LHCN-M2 (cell line): ENCODE measurements at regions not wholly inside any gene's neighbourhood (a gene's known extent, or its start where the extent isn't known, plus 50 kb on each side); places are given as distances from the start of the nearest gene placed in this dataset.

Experiments
- DNase-seq: peaks from one replicate; pipeline ENCODE4 v3.0.0-alpha.2; 2012; ENCODE audit warnings: low read depth

DNA sequence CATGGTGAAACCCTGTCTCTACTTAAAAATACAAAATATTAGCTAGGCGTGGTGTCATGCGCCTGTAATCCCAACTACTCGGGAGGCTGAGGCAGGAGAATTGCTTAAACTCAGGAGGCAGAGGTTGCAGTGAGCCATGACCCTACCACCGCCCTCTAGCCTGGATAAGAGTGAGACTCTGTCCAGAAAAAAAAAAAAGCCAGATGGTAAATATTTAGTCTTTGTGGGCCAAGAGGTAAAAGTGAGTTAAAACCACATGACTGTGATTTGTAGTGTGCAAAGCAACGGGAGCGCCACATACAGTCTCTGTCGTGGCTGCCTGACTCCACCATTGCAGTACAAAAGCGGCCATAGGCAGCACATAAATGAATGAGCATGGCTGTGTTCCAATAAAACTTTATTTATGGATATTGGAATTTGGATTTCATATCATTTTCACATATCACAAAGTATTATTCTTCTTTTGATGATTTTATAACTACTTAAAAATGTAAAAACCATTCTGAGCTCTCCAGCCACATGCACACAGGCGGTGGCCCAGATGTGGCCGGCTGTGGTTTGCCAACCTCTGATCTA is 51.8 kb upstream of the CASZ1 start:
- DNase-seq: no peak

- DNase-seq: no peak
Observed at GRCh38 chr1:10850026-10850425, 53.6 kb upstream of the CASZ1 start.

DNA sequence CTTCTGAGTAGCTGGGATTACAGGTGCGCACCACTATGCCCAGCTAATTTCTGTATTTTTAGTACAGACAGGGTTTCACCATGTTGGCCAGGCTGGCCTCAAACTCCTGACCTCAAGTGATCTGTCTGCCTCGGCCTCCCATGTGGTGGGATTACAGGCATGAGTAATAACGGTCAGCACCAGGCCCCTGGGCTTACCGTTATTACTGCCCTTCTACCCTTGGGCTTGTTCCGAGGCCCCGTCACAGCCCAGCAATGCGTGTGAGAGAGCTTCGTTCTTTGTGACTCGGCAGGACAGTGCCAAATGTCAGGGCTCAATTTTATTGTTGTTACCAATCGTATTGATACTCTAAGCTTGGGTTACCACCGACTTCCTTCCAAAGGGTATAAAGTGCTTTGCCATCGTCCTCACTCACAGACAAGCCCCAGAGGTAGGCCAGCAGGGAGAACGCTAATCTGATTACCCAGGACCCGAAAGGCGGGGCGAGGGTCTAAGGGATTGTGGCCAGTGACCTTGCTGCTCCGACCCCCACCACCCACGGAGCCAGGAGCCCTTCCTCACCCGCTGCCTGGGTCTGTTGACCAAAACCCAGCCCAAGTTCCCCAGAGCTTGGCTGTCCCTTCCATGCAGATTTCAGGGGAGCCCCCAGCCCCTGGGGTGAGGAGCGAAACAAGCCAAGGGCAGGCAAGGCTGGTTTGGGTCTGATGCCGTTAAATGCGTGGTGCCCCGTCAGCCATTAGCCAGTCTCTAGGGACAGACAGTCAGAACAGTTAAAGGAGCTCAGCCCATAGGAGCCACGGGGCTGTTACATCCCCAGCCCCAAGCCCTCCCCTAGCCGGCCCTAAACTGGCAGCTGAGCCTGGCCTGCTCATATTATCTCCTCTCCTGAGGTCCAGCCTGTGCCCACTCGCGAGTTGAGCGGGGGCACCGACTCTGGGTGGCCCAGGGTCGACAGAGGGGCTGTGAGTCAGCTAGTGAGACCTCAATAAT is 54.9 kb upstream of the CASZ1 start:
- no peak for DNase-seq

DNA sequence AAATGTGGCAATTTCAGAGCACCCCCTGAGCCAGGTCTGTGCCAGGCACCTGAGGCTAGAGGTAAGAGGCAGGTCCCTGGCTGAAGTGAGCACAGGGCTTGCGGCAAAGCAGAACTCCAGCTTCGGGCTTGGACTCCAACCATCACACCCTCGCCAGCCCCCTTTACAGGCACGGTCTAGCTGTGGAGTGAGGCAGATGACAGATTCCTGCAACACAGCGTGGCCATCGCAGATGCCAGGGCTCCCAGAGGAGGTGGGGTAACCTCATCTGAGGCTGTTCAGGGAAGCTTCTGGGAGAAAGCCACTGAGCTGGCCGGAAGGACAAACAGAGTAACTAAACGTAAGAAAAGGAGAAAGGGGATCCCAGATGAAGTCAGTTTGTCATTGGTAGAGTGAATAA is 55.6 kb upstream of the CASZ1 start:
- no peak for DNase-seq

DNA sequence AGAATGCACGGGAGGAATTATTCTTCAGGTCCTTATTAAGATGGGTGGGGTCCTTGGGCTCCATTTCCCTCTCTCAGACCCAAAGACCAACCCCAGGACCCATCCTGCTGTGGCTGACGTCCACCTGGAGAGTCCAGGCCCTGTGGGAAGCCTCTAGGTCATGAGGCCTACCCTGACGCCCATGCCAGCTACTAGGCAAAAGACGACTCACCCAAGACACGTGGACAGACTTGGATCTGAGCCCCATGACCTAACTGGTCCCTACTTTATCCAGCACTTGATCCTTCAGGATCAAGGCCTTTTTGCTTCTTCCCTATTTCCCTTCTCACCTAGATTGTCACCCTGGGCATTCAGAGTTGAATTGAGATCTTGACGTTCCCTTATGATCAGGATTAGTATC is 56.0 kb upstream of the CASZ1 start:
- DNase-seq: no peak

DNA sequence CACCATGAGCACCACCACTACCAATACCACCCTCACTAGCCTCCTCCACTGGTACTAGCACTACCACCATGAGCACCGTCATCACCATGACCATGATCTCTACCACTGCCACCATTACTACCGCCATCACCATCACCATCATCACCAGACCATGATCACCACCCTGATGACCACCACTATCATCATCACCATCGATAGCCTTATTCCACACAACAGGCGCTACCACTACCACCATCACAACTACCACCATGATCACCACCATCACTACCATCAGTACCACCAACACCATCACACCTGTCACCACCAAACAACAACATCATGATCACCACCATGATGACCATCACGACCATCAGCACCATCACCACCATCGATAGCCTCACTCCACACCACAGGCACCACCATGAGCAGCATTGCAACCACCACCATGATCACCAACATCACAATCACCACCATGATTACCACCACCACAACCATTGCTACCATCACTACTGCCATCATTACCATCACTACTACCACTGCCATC is 56.6 kb upstream of the CASZ1 start:
- DNase-seq: no peak

DNA sequence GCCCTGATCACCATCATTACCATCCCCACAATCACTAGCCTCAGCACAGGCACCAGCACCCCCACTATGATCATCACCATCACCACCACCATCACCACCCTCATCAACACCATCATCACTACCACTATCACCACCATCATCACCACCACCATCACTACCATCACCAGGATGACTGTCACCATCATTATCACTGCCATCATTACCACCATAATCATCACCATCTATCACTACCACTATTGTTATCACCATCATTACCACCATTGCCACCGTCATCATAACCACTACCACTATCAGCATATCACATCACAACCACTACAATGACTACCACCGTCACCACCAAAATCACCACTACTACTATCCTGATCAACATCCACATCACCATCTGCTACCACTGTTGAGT is 57.3 kb upstream of the CASZ1 start:
- DNase-seq: no peak

DNA sequence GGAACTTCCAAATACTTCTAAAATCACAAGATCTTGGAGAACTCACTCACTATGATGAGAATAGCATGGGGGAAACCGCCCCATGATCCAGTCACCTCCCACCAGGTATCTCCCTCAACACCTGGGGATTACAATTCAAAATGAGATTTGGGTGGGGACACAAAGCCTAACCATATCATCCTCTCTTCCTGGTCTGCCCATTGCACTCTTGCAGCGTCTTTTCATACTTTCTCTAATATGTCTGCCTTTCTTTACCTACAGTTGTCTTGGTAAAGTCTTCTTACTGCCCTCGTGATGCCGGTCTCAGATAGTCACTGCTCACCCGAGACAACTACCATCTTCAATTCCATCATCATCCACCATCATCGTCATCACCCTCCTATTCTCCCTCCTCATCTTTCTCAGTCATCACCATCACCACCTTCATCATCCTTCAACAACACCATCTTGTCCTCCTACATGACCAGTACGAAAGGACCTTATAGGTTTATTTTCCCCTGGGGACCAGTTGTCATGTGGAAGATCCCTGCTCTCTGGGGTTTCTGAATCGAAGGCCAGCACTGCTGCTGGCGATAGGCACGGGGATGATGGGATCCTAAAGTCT is 58.5 kb upstream of the CASZ1 start:
- no peak for DNase-seq

DNA sequence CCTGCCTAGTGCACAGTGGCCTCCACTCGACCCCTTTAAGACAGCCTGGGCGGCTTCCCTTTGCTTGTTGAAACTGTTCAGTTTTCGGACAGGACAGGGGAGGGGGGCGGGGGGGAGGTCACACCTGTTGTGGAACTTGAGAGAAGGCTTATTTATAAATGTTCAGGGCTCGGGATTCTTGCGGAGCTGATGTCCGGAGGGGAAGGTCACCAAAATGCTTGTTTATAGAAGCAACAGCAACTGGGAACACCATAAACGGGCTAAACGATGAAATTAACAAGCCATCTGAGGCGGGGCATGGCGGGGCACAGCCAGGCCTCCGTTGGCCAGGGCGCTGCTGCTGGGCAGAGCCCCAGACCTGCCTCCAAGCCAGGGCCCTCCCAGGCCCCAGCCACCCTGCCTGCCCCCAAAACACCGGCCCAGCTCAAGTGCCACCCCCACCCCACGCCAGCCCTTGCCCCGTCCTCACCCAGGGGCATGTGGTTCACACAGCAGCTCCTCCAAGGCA is 59.8 kb upstream of the CASZ1 start:
- DNase-seq: peak; percentile 26

DNA sequence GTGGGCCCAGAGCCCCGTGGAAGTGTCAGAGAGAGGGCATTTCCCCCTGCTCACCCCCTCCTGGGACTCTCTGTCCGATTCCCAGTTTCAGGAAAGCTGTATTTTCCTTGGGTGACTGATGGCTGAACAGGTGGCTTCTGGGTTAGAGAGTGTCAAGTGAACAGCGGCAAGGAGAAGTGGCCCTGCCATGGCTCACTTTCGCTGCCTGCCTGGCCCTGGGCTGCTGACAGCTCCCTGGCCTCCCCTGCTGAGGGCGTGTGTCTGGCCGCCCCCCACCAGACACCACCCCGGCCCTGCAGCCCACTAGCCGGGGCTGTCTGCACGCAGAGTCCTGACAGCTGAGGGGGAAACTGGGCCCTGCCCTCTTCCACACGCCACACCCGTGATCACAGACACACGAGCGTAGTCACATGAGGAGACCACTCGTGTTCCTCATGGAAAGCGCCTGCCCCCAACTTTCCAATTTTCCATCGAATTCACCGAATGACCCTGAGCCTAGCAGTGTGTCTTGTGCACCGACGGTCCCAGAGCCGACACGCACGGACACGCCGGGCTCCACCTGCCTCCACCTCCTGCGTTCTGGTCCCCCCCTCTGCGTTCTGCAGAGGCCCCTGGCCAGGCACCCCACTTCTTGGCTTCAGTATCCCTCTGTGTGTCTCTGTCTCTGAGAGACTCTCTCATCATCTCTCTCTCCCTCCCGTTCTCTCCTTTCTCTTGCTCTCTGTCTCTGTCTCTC is 60.6 kb upstream of the CASZ1 start:
- no peak for DNase-seq

DNA sequence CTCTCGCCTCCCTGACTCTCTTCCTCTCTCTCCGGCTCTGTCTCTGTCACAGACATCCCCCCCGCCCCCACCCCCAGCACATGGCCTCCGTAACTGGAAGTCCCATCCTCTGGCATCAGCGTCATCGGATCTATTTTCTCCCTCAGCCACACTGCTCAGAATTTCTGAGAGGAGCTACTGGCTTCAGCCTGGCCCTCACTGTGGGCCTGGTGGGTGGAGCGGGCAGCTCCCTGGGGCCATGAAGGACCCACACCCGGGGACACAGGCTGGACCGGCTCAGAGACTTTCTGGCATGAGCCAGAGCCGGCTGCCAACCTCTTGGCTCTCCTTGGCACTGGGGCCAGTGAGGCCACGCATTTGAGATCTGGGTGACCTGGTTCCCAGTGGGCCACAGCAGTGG is 61.2 kb upstream of the CASZ1 start:
- no peak for DNase-seq

DNA sequence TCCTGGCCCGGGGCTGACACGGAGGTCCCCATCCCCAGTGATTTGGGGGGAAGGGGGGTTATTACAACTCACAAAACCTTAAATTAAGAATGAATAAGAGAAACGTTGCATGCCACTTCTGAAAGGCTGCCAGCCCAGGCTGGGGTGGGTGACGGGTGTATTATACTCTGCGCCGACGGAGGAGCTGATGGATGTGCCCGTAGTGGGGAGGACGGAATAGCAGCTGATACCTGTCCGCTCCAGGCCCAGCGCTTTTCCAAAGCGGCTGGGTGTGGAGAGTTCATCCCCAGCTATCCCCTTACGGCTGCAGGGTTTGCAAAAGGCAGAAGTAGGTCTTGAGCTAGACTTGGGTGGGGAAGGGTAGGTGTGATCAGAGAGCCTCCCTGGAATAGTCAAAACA is 63.8 kb upstream of the CASZ1 start:
- DNase-seq: no peak

DNA sequence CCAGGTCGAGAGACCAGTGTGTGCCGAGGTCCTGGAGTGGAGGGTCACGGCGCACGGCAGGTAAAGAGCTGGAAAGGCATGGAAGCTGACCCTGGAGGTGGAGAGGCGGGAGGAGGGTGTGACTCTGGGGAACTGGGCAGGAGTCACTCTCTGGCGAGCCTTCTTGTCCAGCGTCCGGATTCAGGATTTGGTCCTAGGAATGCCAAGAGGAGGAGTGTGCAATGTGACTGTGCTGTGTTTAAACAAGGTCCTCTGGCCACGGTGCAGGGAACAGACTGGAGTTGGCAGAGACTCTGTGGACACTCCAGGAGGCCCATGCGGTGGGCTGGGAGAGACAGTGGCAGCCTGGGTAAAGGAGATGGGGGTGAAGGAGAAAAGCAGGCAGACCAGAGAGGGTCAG is 64.2 kb upstream of the CASZ1 start:
- DNase-seq: no peak

DNA sequence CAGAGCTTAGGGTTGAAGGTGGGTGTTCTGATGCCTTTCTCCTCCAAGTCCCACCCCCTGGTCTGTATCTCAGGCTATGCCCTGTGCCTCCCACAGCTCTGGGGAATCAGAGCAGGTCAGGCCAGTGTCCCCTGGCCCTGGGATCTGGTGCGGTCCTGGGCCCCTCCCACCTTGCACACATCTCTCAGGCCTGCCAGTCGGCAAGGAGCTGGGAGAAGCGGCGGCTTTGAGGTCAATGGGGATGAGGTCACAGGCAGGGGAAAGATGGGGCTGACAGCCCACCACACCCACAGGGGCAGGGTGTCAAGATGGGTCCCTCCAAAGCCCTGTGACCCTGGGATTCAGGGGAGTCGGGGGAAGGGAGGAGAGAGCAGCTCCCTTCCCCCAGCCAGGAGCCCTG is 65.4 kb upstream of the CASZ1 start:
- no peak for DNase-seq

DNA sequence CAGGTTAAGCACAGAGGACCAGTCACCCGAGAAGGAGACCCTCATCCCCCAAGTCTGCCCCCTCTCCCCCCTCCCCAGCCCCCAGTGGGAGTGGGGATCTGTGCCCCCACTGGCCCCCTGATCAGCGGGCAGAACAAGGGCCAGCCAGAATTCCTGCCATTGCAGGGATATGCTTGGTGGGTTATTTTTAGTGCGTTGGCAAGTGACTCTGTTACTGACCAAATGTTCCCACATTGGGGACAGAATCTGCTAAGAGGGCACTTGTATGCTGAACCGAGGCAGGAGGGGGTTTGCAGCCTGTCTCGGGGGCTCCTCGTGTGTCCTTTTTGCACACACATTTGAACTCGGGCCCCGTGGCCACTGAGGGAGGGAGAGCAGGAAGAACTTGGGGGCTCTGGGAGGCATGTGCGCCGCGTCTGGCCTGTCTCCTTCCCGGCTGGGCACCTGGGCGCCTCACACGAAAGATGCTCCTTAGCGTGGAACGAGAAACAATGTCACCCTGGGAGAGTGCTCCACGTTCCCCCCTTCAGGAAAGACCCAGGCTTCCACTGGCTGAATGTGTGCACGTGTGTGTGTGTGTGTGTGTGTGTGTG is 66.4 kb upstream of the CASZ1 start:
- DNase-seq: no peak

DNA sequence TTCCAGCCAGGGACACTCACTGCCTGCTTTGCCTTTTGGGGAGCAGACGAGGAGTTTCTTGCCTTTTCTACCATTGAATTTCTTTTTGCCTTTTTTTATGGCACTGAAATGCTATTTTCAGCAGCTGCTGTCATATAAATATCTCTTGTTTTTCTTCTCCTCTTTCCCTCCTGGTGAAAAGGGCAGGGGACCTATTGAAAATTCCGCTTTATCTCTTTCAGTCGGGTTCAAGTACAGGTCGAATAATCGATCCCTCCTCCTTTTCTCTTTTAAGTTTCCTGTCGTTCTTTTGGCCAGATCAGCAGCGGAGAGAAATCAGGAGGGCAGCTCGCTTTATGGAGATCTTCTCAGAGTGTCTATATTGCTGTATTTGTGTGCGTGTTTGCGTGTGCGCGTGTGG is 67.4 kb upstream of the CASZ1 start:
- no peak for DNase-seq

GRCh38 chr1:10864776-10865175 is 68.3 kb upstream of the CASZ1 start:
- no peak for DNase-seq

DNA sequence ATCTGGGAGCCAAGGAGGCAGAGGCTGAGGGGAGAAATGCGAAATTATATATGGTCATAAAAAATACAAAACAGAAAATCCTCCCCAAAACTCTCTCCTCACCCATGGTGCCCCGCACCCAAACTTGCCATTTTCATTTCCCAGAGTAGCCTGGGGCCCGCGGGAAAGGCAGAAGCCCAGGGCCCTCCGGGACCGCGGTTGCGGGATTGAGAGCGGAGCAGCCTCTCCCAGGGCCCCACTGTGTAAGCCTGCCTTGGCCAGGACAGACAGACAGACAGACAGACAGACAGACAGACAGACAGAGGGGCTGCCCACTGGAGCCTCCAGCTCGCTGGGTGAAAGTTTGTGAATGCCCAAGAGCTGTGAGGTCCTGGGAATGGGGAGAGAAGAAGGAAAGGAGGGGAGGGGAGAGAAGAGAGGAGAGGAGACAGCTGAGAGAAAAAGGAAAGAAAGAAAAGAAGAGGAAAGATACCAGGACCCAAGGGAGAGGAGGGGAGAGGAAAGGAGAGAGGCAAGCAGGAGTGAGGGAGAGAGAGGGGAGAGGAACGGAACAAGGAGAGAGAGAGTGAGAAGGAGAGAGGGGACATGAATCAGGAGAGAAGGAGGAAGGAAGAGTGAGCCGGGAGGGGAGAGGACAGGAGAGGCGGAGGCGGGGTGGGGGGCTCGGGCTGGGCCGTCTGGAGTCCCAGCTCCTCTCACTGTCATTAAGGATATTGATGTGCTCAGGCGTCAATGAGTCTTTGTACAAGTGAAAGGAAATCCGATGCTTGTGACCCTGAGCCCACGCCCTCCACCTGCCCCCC is 69.3 kb upstream of the CASZ1 start:
- DNase-seq: no peak

- DNase-seq: no peak
Observed at GRCh38 chr1:10866321-10867093, 70.1 kb upstream of the CASZ1 start.
